Dermis microvascular lymphatic vessel endothelial cell (primary cell): ENCODE measurements at regions not wholly inside any gene's neighbourhood (a gene's known extent, or its start where the extent isn't known, plus 50 kb on each side); places are given as distances from the start of the nearest gene placed in this dataset.

Experiments
- DNase-seq, 2 donors: peaks; one replicate each; pipeline versions ENCODE4 v3.0.0 to v3.0.0-alpha.2; 2010; ENCODE audit warnings: low read depth in 2 of 2

GRCh38 chr4:62377700-62378099, 1177.6 kb downstream of the ADGRL3 start:
- no peak for DNase-seq

- DNase-seq: no peak
Observed at GRCh38 chr4:62377245-62377644, 1177.1 kb downstream of the ADGRL3 start.

- no peak for DNase-seq
Observed at GRCh38 chr4:62366939-62367338, 1166.8 kb downstream of the ADGRL3 start.

GRCh38 chr4:62360156-62360545, 1160.0 kb downstream of the ADGRL3 start:
- no peak for DNase-seq

- DNase-seq: no peak
Observed at GRCh38 chr4:62359441-62360155, 1159.5 kb downstream of the ADGRL3 start.

- DNase-seq: no peak
Observed at GRCh38 chr4:62344915-62345314, 1144.8 kb downstream of the ADGRL3 start.

- no peak for DNase-seq
Observed at GRCh38 chr4:62344474-62344873, 1144.3 kb downstream of the ADGRL3 start.

GRCh38 chr4:62342346-62342745, 1142.2 kb downstream of the ADGRL3 start:
- DNase-seq: no peak

GRCh38 chr4:62328526-62328925, 1128.4 kb downstream of the ADGRL3 start:
- DNase-seq: no peak

GRCh38 chr4:62327612-62328297, 1127.6 kb downstream of the ADGRL3 start:
- DNase-seq: no peak

GRCh38 chr4:62324215-62324614, 1124.1 kb downstream of the ADGRL3 start:
- DNase-seq: no peak

- DNase-seq: no peak
Observed at GRCh38 chr4:62320612-62321011, 1120.5 kb downstream of the ADGRL3 start.

- DNase-seq: no peak
Observed at GRCh38 chr4:62302710-62303109, 1102.6 kb downstream of the ADGRL3 start.

- DNase-seq: no peak
Observed at GRCh38 chr4:62301500-62301899, 1101.4 kb downstream of the ADGRL3 start.

GRCh38 chr4:62293551-62293950, 1093.4 kb downstream of the ADGRL3 start:
- DNase-seq: no peak

- DNase-seq: no peak
Observed at GRCh38 chr4:62292911-62293310, 1092.8 kb downstream of the ADGRL3 start.

- DNase-seq: no peak
Observed at GRCh38 chr4:62288808-62289541, 1088.8 kb downstream of the ADGRL3 start.

- no peak for DNase-seq
Observed at GRCh38 chr4:62285026-62285425, 1084.9 kb downstream of the ADGRL3 start.

- DNase-seq: no peak
Observed at GRCh38 chr4:62279689-62280088, 1079.6 kb downstream of the ADGRL3 start.

- no peak for DNase-seq
Observed at GRCh38 chr4:62275470-62275869, 1075.3 kb downstream of the ADGRL3 start.

- DNase-seq: no peak
Observed at GRCh38 chr4:62274782-62275181, 1074.7 kb downstream of the ADGRL3 start.

- no peak for DNase-seq
Observed at GRCh38 chr4:62271107-62271506, 1071.0 kb downstream of the ADGRL3 start.

- no peak for DNase-seq
Observed at GRCh38 chr4:62269918-62270317, 1069.8 kb downstream of the ADGRL3 start.
